ENCODE measurements at regions not wholly inside any gene's neighbourhood (a gene's known extent, or its start where the extent isn't known, plus 50 kb on each side); places are given as distances from the start of the nearest gene placed in this dataset.
"Not testable (repeated sequence)": the region's sequence is repeated elsewhere in the genome, so short reads cannot be mapped to it uniquely, and the experiment has no call there.

- Histone ChIP-seq H3K4me1 (no peaks in the 10 kb centered on the region), H3K9me3 (no peaks in the 10 kb centered on the region), H3K4me3 (no peak overlapping the region), H3K36me3 (ENCODE audit: low read depth, missing control alignments) (no peaks in the 10 kb centered on the region), H3K27me3 (no peaks in the 10 kb centered on the region), H3K27ac (no peak overlapping the region)
- DNase-seq: no peak
- 85 to 100% methylated on average over 1 of the region's 1 CpG for WGBS, 2 donors
- intact Hi-C loops (cut with DNase I; ENCODE audit: low total_unique reads): no loop called here
- TF ChIP-seq CTCF (IDR thresholded peaks at IDR 0.05) (no peak), POLR2A (IDR thresholded peaks at IDR 0.05) (no peak)
Measured at GRCh38 chr4:95779447-95779846, 60.4 kb upstream of the PDHA2 start.

- no peak for DNase-seq
- Histone ChIP-seq H3K4me3 (no peak overlapping the region), H3K4me1 (no peaks in the 10 kb centered on the region), H3K36me3 (ENCODE audit: low read depth, missing control alignments) (no peaks in the 10 kb centered on the region), H3K9me3 (no peaks in the 10 kb centered on the region), H3K27ac (no peak overlapping the region), H3K27me3 (no peaks in the 10 kb centered on the region)
- intact Hi-C loops (cut with DNase I; ENCODE audit: low total_unique reads): no loop called here
- no peak for TF ChIP-seq CTCF (IDR thresholded peaks at IDR 0.05)
- no peak for TF ChIP-seq POLR2A (IDR thresholded peaks at IDR 0.05)
Measured at GRCh38 chr4:95778666-95779065, 61.2 kb upstream of the PDHA2 start.

- H3K27me3 ChIP-seq; H3K9me3 ChIP-seq; H3K4me1 ChIP-seq; H3K36me3 ChIP-seq (ENCODE audit: low read depth, missing control alignments); DNase-seq; intact Hi-C loops (cut with DNase I; ENCODE audit: low total_unique reads); H3K4me3 ChIP-seq; H3K27ac ChIP-seq: not testable (repeated sequence)
- WGBS, 2 donors: 70 to 81% methylated on average over 3 of the region's 3 CpGs
Measured at GRCh38 chr4:95770605-95771004, 69.3 kb upstream of the PDHA2 start.

- Histone ChIP-seq H3K4me3 (no peak overlapping the region), H3K9me3 (no peaks in the 10 kb centered on the region), H3K27me3 (no peaks in the 10 kb centered on the region), H3K36me3 (ENCODE audit: low read depth, missing control alignments) (no peaks in the 10 kb centered on the region), H3K4me1 (no peaks in the 10 kb centered on the region), H3K27ac (no peak overlapping the region)
- intact Hi-C loops (cut with DNase I; ENCODE audit: low total_unique reads): no loop called here
- DNase-seq: no peak
- WGBS, 2 donors: 90 to 91% methylated on average over 3 of the region's 3 CpGs
- TF ChIP-seq POLR2A (IDR thresholded peaks at IDR 0.05) (no peak), CTCF (IDR thresholded peaks at IDR 0.05) (no peak)
Measured at GRCh38 chr4:95764961-95765360, 74.9 kb upstream of the PDHA2 start.

- intact Hi-C loops (cut with DNase I; ENCODE audit: low total_unique reads): no loop called here
- DNase-seq: no peak
- 89 to 90% methylated on average over 3 of the region's 3 CpGs for WGBS, 2 donors
Measured at GRCh38 chr4:95761871-95762270, 78.0 kb upstream of the PDHA2 start.

More at GRCh38 chr4:95761871-95762270, 78.0 kb upstream of the PDHA2 start:
- H3K9me3 ChIP-seq: no peaks in the 10 kb centered on the region
- H3K27ac ChIP-seq: no peak overlapping the region
- no peaks in the 10 kb centered on the region for H3K36me3 ChIP-seq (ENCODE audit: low read depth, missing control alignments)
- H3K4me1 ChIP-seq: no peaks in the 10 kb centered on the region
- H3K4me3 ChIP-seq: no peak overlapping the region
- H3K27me3 ChIP-seq: no peaks in the 10 kb centered on the region
- TF ChIP-seq POLR2A (IDR thresholded peaks at IDR 0.05): no peak
- TF ChIP-seq CTCF (IDR thresholded peaks at IDR 0.05): no peak
